K562 (cell line): ENCODE measurements at regions not wholly inside any gene's neighbourhood (a gene's known extent, or its start where the extent isn't known, plus 50 kb on each side); places are given as distances from the start of the nearest gene placed in this dataset.

ENCODE experiments used
- ATAC-seq: fragments of 200-7000 bp; cut with Tn5 transposase; 3 replicates; pipeline ENCODE4 v1.9.1; 2020; ENCODE audit warnings: moderate library complexity
- BruUV-seq: library from RNA; stranded (reverse); fragments of 400-500 nt; replicated peaks from 2 replicates; lab custom pipeline; 2021; lab: Mats Ljungman, UMichigan
- CTCF ChIA-PET: fragments of 300-600 bp; formaldehyde crosslinking; extraction: SDS; loops from one replicate; lab custom pipeline; 2021; ENCODE audit warnings: low intra/inter-chr PET ratio; lab: Yijun Ruan, JAX
- POLR2A ChIA-PET: fragments of 300-600, 350-650 bp; sonication (Branson Sonifier 250); formaldehyde crosslinking; extraction: SDS; loops from one replicate; lab custom pipeline; 2021; ENCODE audit warnings: antibody characterized with exemption, inconsistent platforms; lab: Yijun Ruan, JAX
- DNase-seq, 4 experiments: peaks; one replicate each; pipeline versions ENCODE4 v3.0.0 to v3.0.0-alpha.2; 2011 to 2018; ENCODE audit warnings: low spot score in 3 of 4, mixed read lengths in 3 of 4; ENCODE audit errors: extremely low read depth in 1 of 4
- FAIRE-seq: peaks from 2 replicates; lab custom pipeline; 2011; peaks lifted over from hg19 to GRCh38; lab: Jason Lieb, UNC
- H2AFZ ChIP-seq: 2 replicates; pipeline ENCODE4 v1.6.0; 2011; ENCODE audit warnings: low read depth, low read length, control low read depth, inconsistent platforms
- H3K27ac ChIP-seq: fragments of 200-600 bp; 3 replicates; pipeline ENCODE4 v1.8.0; 2011; ENCODE audit warnings: low read depth, mild to moderate bottlenecking, control low read depth, inconsistent platforms, low read length, moderate library complexity, mixed read lengths; ENCODE audit errors: extremely low read depth
- H3K27me3 ChIP-seq, 2 experiments: fragments of 300-600 bp in 1 of 2; 2 replicates in 1 of 2; 3 replicates in 1 of 2; pipeline versions ENCODE4 v1.6.0 to v1.8.0; 2011; ENCODE audit warnings: inconsistent platforms in 2 of 2, low read length in 2 of 2, mild to moderate bottlenecking in 1 of 2, mixed read lengths in 1 of 2, moderate library complexity in 1 of 2; ENCODE audit not compliant: control insufficient read depth in 2 of 2, insufficient read depth in 2 of 2
- H3K36me3 ChIP-seq: fragments of 300-600 bp; 3 replicates; pipeline ENCODE4 v1.8.0; 2011; ENCODE audit warnings: mild to moderate bottlenecking, low read length, inconsistent platforms; ENCODE audit not compliant: control insufficient read depth, insufficient read depth
- H3K4me1 ChIP-seq, 2 experiments: fragments of 200-600 bp in 1 of 2; replicated peaks in 1 of 2; 2 replicates in 1 of 2; 3 replicates in 1 of 2; pipeline versions ENCODE4 v1.5.1 to v1.8.0; 2011; ENCODE audit warnings: inconsistent platforms in 2 of 2, low read length in 2 of 2, mild to moderate bottlenecking in 1 of 2, mixed read lengths in 1 of 2, moderate library complexity in 1 of 2; ENCODE audit not compliant: control insufficient read depth in 2 of 2, insufficient read depth in 2 of 2
- H3K4me2 ChIP-seq: 2 replicates; pipeline ENCODE4 v1.6.1; 2011; ENCODE audit warnings: low read length, control low read depth, inconsistent platforms, mixed read lengths; ENCODE audit not compliant: insufficient read depth
- H3K4me3 ChIP-seq: fragments of 200-600 bp; sonication (generic), shearing (Covaris generic); 2 replicates; pipeline ENCODE4 v1.5.1; 2016; ENCODE audit warnings: control low read depth, inconsistent platforms
- H3K79me2 ChIP-seq: fragments of 200-600 bp; 3 replicates; pipeline ENCODE4 v1.8.0; 2011; ENCODE audit warnings: low read length, inconsistent platforms; ENCODE audit not compliant: control insufficient read depth, insufficient read depth
- H3K9ac ChIP-seq, 2 experiments: 2 replicates each; pipeline versions ENCODE4 v1.6.0 to v1.6.1; 2011; ENCODE audit warnings: low read depth in 2 of 2, low read length in 2 of 2, control low read depth in 1 of 2, inconsistent platforms in 1 of 2, mild to moderate bottlenecking in 1 of 2, mixed read lengths in 1 of 2; ENCODE audit not compliant: insufficient read depth in 1 of 2
- H3K9me1 ChIP-seq: one replicate; pipeline ENCODE4 v1.6.0; 2011; ENCODE audit warnings: inconsistent platforms, mild to moderate bottlenecking, low read length, moderate library complexity; ENCODE audit not compliant: control insufficient read depth, insufficient read depth
- H3K9me3 ChIP-seq: replicated peaks from 2 replicates; pipeline ENCODE4 v1.5.1; 2011; ENCODE audit warnings: low read depth, low read length, inconsistent platforms; ENCODE audit not compliant: control insufficient read depth, insufficient read depth
- H4K20me1 ChIP-seq: replicated peaks from 2 replicates; pipeline ENCODE4 v1.6.1; 2011; ENCODE audit warnings: low read length, inconsistent platforms, mixed read lengths; ENCODE audit not compliant: control insufficient read depth, insufficient read depth
- CREBBP ChIP-seq: IDR thresholded peaks from one replicate; pipeline ENCODE4 v1.6.1; 2012; ENCODE audit warnings: low read depth, mild to moderate bottlenecking, control low read depth, inconsistent platforms, low read length
- E2F3 ChIP-seq: fragments of 250-450 bp; sonication (Bioruptor Pico); IDR thresholded peaks from 2 replicates; pipeline ENCODE4 v1.4.0; 2020; ENCODE audit warnings: mild to moderate bottlenecking
- ILK ChIP-seq: fragments of 450-650 bp; IDR thresholded peaks from 2 replicates; pipeline ENCODE4 v1.6.1; 2016; ENCODE audit warnings: missing genetic modification characterization, low read depth, mild to moderate bottlenecking, missing compliant biosample characterization, moderate library complexity, borderline replicate concordance
- LARP7 ChIP-seq: fragments of 450-650 bp; IDR thresholded peaks from 2 replicates; pipeline ENCODE4 v1.6.1; 2016
- SMC3 ChIP-seq: conservative IDR thresholded peaks from 2 replicates; pipeline ENCODE4 v1.6.1; 2011; ENCODE audit warnings: low read depth, low read length, improper control_type of control experiment; ENCODE audit not compliant: insufficient read depth
- TBL1XR1 ChIP-seq, 2 experiments: IDR thresholded peaks; 2 replicates each; pipeline ENCODE4 v1.6.1; 2012; ENCODE audit warnings: improper control_type of control experiment in 2 of 2, low read length in 2 of 2, mild to moderate bottlenecking in 1 of 2
- TRIM25 ChIP-seq: fragments of 450-650 bp; IDR thresholded peaks from 2 replicates; pipeline ENCODE4 v1.7.0; 2016; ENCODE audit warnings: borderline replicate concordance
- ZBTB1 ChIP-seq: sonication (generic); formaldehyde crosslinking; IDR thresholded peaks from 2 replicates; pipeline ENCODE4 v1.8.1; 2023; ENCODE audit warnings: missing genetic modification reagents, low read depth, mild to moderate bottlenecking, borderline replicate concordance
- WGBS: fragments of 100-300 bp; shearing (Covaris generic); methylation state at CpG from one replicate; pipeline ENCODE4 v1.1.6; 2016; ENCODE audit warnings: low coverage, mixed read lengths; ENCODE audit not compliant: insufficient coverage; ENCODE audit errors: missing lambda C conversion rate; 5-methylcytosine and 5-hydroxymethylcytosine counted together
- in situ Hi-C: fragments of 300-500 bp; cut with MboI; formaldehyde crosslinking; loops from 4 replicates; pipeline ENCODE4 v1.15.0; 2018; ENCODE audit warnings: inconsistent platforms, mixed read lengths
- intact Hi-C: fragments of 100-400 bp; cut with micrococcal nuclease; formaldehyde crosslinking; loops from 2 replicates; pipeline ENCODE4 v1.14.2; 2022

DNA sequence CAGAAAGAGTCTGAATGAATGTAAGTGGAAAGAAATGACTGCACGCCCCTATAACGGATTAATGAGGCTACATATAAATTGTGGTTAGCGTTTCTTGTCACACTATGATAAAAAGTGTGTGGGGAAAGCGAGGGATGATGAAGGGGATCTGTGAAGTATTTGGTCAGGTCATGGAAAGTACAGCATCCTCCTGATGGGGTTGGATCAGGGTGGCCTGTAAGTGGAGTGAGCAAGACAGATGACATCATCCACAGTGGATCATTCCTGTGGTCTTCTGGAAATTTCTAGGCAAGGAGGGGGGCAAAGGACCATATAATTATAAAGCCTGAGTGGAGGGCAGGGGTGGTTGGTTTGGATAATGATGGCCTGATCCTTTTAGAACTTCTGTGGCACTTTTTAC, 606.0 kb downstream of the INHBA start:
- Histone ChIP-seq H3K9ac (no peak overlapping the region), H3K27me3 (no peaks in the 10 kb centered on the region)
- no peak for FAIRE-seq

More for the DNA sequence above, 606.0 kb downstream of the INHBA start:
- WGBS = 0% methylated on average over 4 of the region's 4 CpGs
- Histone ChIP-seq H3K4me3 (no peak overlapping the region), H3K27ac (no peak overlapping the region), H3K36me3 (no peaks in the 10 kb centered on the region), H4K20me1 (no peaks in the 10 kb centered on the region), H3K4me1 (no peaks in the 10 kb centered on the region), H2AFZ (no peak overlapping the region), H3K79me2 (no peaks in the 10 kb centered on the region), H3K9me3 (0 out of 2 replicates have a peak, but pooled peaks cover 3% of the 10 kb centered on the region), H3K4me2 (no peak overlapping the region), H3K9me1 (no peaks in the 10 kb centered on the region)
- intact Hi-C loops (no loop called here), in situ Hi-C loops (no loop called here)
- POLR2A ChIA-PET = no interaction called here
- TF ChIP-seq E2F3 (CRISPR knock-in tag) (no peak), LARP7 (no peak), CREBBP (no peak), TRIM25 (no peak), SMC3 (no peak), TBL1XR1 (IDR thresholded peaks at IDR 0.05; ENCODE audit: low read length in 2 of 2) (no peak), ZBTB1 (CRISPR knock-in tag) (no peak), ILK (no peak)
- BruUV-seq = no TSS peak
- DNase-seq (no peak), ATAC-seq (no peak)
- CTCF ChIA-PET = no interaction called here
